H9 (cell line): ENCODE measurements at regions not wholly inside any gene's neighbourhood (a gene's known extent, or its start where the extent isn't known, plus 50 kb on each side); places are given as distances from the start of the nearest gene placed in this dataset.

Source experiments
- DNase-seq: peaks from one replicate; pipeline ENCODE4 v3.0.0-alpha.2; 2017
- H2AFZ ChIP-seq: one replicate; pipeline ENCODE4 v1.6.1; 2013; ENCODE audit warnings: mild to moderate bottlenecking, low read length, control low read depth, moderate library complexity
- H2AK5ac ChIP-seq: 2 replicates; pipeline ENCODE4 v1.6.1; 2013; ENCODE audit warnings: low read length, control low read depth, mixed read lengths; ENCODE audit not compliant: insufficient read length
- H2BK120ac ChIP-seq: one replicate; pipeline ENCODE4 v1.6.1; 2013; ENCODE audit warnings: low read depth, mild to moderate bottlenecking, low read length, control low read depth, inconsistent platforms; ENCODE audit not compliant: poor library complexity, severe bottlenecking
- H2BK12ac ChIP-seq: 2 replicates; pipeline ENCODE4 v1.6.1; 2013; ENCODE audit warnings: low read length, control low read depth, mixed read lengths, low read depth; ENCODE audit not compliant: insufficient read length
- H2BK15ac ChIP-seq: 2 replicates; pipeline ENCODE4 v1.6.1; 2013; ENCODE audit warnings: low read depth, low read length, control low read depth
- H2BK20ac ChIP-seq: one replicate; pipeline ENCODE4 v1.6.1; 2013; ENCODE audit warnings: low read depth, mild to moderate bottlenecking, low read length, control low read depth, inconsistent platforms; ENCODE audit not compliant: poor library complexity, severe bottlenecking
- H2BK5ac ChIP-seq: 2 replicates; pipeline ENCODE4 v1.6.1; 2013; ENCODE audit warnings: low read length, control low read depth, mixed read lengths; ENCODE audit not compliant: insufficient read length
- H3K14ac ChIP-seq: 2 replicates; pipeline ENCODE4 v1.6.1; 2013; ENCODE audit warnings: low read length, control low read depth; ENCODE audit not compliant: insufficient read depth
- H3K18ac ChIP-seq: 2 replicates; pipeline ENCODE4 v1.6.1; 2013; ENCODE audit warnings: low read depth, mild to moderate bottlenecking, mixed read lengths, low read length, control low read depth; ENCODE audit not compliant: insufficient read length
- H3K23ac ChIP-seq: 2 replicates; pipeline ENCODE4 v1.6.1; 2013; ENCODE audit warnings: low read length, control low read depth, mixed read lengths, low read depth; ENCODE audit not compliant: insufficient read length
- H3K23me2 ChIP-seq: 2 replicates; pipeline ENCODE4 v1.6.1; 2013; ENCODE audit warnings: low read depth, mild to moderate bottlenecking, mixed read lengths, low read length, control low read depth; ENCODE audit not compliant: insufficient read length, poor library complexity, severe bottlenecking
- H3K27ac ChIP-seq: 2 replicates; pipeline ENCODE4 v1.5.1; 2013; ENCODE audit warnings: low read length, control low read depth, mixed read lengths, low read depth; ENCODE audit not compliant: insufficient read length
- H3K27me3 ChIP-seq: 2 replicates; pipeline ENCODE4 v1.6.1; 2013; ENCODE audit warnings: low read length, control low read depth, inconsistent platforms; ENCODE audit not compliant: insufficient read depth
- H3K4ac ChIP-seq: 2 replicates; pipeline ENCODE4 v1.6.1; 2013; ENCODE audit warnings: low read depth, mild to moderate bottlenecking, control low read depth, inconsistent platforms, low read length, moderate library complexity
- H3K4me1 ChIP-seq: 2 replicates; pipeline ENCODE4 v1.6.1; 2013; ENCODE audit warnings: low read length, control low read depth, inconsistent platforms; ENCODE audit not compliant: insufficient read depth
- H3K4me2 ChIP-seq: 2 replicates; pipeline ENCODE4 v1.6.1; 2013; ENCODE audit warnings: low read length, control low read depth, mixed read lengths; ENCODE audit not compliant: insufficient read length, insufficient read depth
- H3K56ac ChIP-seq: 2 replicates; pipeline ENCODE4 v1.6.1; 2013; ENCODE audit warnings: low read depth, mild to moderate bottlenecking, mixed read lengths, low read length, control low read depth; ENCODE audit not compliant: insufficient read length
- H3K79me1 ChIP-seq: 2 replicates; pipeline ENCODE4 v1.6.1; 2013; ENCODE audit warnings: low read depth, mild to moderate bottlenecking, moderate library complexity, low read length, control low read depth, inconsistent platforms; ENCODE audit not compliant: insufficient read depth, poor library complexity, severe bottlenecking
- H3K79me2 ChIP-seq: 2 replicates; pipeline ENCODE4 v1.6.1; 2013; ENCODE audit warnings: low read length, control low read depth, inconsistent platforms; ENCODE audit not compliant: insufficient read depth
- H3K9ac ChIP-seq: 2 replicates; pipeline ENCODE4 v1.6.1; 2013; ENCODE audit warnings: low read length, control low read depth, mixed read lengths; ENCODE audit not compliant: insufficient read length; ENCODE audit errors: extremely low read depth
- H3K9me3 ChIP-seq: one replicate; pipeline ENCODE4 v1.6.1; 2013; ENCODE audit warnings: low read depth, low read length, inconsistent platforms; ENCODE audit not compliant: control insufficient read depth
- H3T11ph ChIP-seq: one replicate; pipeline ENCODE4 v1.6.1; 2013; ENCODE audit warnings: mild to moderate bottlenecking, low read length, control low read depth, inconsistent platforms
- H4K20me1 ChIP-seq: one replicate; pipeline ENCODE4 v1.6.1; 2013; ENCODE audit not compliant: control insufficient read depth, insufficient read length, insufficient read depth
- H4K5ac ChIP-seq: 2 replicates; pipeline ENCODE4 v1.6.1; 2013; ENCODE audit warnings: low read depth, mild to moderate bottlenecking, mixed read lengths, low read length, control low read depth; ENCODE audit not compliant: insufficient read length
- H4K8ac ChIP-seq: replicated peaks from 2 replicates; pipeline ENCODE4 v1.6.1; 2013; ENCODE audit warnings: low read length, control low read depth, mixed read lengths, low read depth; ENCODE audit not compliant: insufficient read length
- H4K91ac ChIP-seq: 2 replicates; pipeline ENCODE4 v1.6.1; 2013; ENCODE audit warnings: low read depth, mild to moderate bottlenecking, moderate library complexity, mixed read lengths, low read length, control low read depth; ENCODE audit not compliant: insufficient read length
- H3K27ac Mint-ChIP-seq, 3 experiments: 2 replicates in 2 of 3; 3 replicates in 1 of 3; pipeline ENCODE4 v1.8.0; 2020 to 2021; ENCODE audit warnings: mixed read lengths in 3 of 3, mild to moderate bottlenecking in 1 of 3, moderate library complexity in 1 of 3
- H3K27me3 Mint-ChIP-seq: 2 replicates; pipeline ENCODE4 v1.8.0; 2021; ENCODE audit warnings: low read depth, mild to moderate bottlenecking, moderate library complexity, mixed read lengths
- H3K36me3 Mint-ChIP-seq, 3 experiments: 2 replicates in 2 of 3; 3 replicates in 1 of 3; pipeline ENCODE4 v1.8.0; 2020 to 2021; ENCODE audit warnings: low read depth in 3 of 3, mixed read lengths in 3 of 3; ENCODE audit not compliant: insufficient read depth in 1 of 3
- H3K4me1 Mint-ChIP-seq, 2 experiments: 2 replicates each; pipeline ENCODE4 v1.8.0; 2020; ENCODE audit warnings: mixed read lengths in 2 of 2
- H3K4me3 Mint-ChIP-seq, 2 experiments: 2 replicates in 1 of 2; 3 replicates in 1 of 2; pipeline ENCODE4 v1.8.0; 2020 to 2021; ENCODE audit warnings: mild to moderate bottlenecking in 2 of 2, mixed read lengths in 2 of 2, moderate library complexity in 1 of 2
- H3K9me3 Mint-ChIP-seq, 2 experiments: 2 replicates in 1 of 2; 3 replicates in 1 of 2; pipeline ENCODE4 v1.8.0; 2020; ENCODE audit warnings: mild to moderate bottlenecking in 2 of 2, mixed read lengths in 2 of 2, moderate library complexity in 1 of 2
- WGBS: extraction: QIAGEN DNeasy Blood & Tissue Kit; methylation state at CpG from one replicate; pipeline ENCODE4 v1.1.7; 2013; ENCODE audit warnings: missing lambda C conversion rate, low lambda C conversion rate, mixed read lengths; ENCODE audit not compliant: insufficient read length; ENCODE audit errors: extremely low coverage; 5-methylcytosine and 5-hydroxymethylcytosine counted together
- TF ChIP-seq, protein P1 (sequence below): fragments of 200-600 bp; sonication (generic); conservative IDR thresholded peaks from 3 replicates; pipeline ENCODE4 v1.8.0; 2021; ENCODE audit warnings: antibody characterized with exemption, mild to moderate bottlenecking

DNA sequence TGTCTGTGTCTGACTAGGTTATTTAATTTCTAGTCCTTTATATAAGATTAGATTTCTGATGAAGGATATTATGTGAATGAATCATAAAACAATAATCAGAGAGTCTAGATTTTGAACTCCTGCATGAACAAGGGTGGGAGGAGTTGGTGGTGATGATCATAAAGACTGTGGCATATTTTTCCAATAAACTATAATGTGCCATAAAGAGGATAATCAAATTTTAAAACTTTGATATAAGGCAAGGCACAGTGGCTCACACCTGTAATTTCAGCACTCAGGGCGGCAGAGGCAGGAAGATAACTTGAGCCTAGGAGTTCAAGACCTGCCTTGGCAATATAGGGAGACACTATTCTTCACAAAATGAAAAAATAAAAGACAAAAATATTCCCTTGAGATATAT is 473.3 kb downstream of the GABRG1 start:
- no peaks in the 10 kb centered on the region for H3K79me1 ChIP-seq
- no peaks in the 10 kb centered on the region for H4K20me1 ChIP-seq
- Mint-ChIP-seq H3K9me3 (peaks cover 3 to 5% of the 10 kb centered on the region in 2 experiments; a peak in 2 of 5 replicates), H3K27me3 (no peaks in the 10 kb centered on the region), H3K36me3 (no peaks in the 10 kb centered on the region), H3K4me3 (no peak overlapping the region), H3K4me1 (no peaks in the 10 kb centered on the region), H3K27ac (no peak overlapping the region)
- no peak for DNase-seq
- TF ChIP-seq, protein P1, sequence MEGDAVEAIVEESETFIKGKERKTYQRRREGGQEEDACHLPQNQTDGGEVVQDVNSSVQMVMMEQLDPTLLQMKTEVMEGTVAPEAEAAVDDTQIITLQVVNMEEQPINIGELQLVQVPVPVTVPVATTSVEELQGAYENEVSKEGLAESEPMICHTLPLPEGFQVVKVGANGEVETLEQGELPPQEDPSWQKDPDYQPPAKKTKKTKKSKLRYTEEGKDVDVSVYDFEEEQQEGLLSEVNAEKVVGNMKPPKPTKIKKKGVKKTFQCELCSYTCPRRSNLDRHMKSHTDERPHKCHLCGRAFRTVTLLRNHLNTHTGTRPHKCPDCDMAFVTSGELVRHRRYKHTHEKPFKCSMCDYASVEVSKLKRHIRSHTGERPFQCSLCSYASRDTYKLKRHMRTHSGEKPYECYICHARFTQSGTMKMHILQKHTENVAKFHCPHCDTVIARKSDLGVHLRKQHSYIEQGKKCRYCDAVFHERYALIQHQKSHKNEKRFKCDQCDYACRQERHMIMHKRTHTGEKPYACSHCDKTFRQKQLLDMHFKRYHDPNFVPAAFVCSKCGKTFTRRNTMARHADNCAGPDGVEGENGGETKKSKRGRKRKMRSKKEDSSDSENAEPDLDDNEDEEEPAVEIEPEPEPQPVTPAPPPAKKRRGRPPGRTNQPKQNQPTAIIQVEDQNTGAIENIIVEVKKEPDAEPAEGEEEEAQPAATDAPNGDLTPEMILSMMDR = no peak
- no peak overlapping the region for H3K9ac ChIP-seq
- H2BK5ac ChIP-seq = no peak overlapping the region
- no peak overlapping the region for H3K14ac ChIP-seq
- no peak overlapping the region for H2BK20ac ChIP-seq
- no peak overlapping the region for H3T11ph ChIP-seq
- H3K4me2 ChIP-seq = no peak overlapping the region
- no peaks in the 10 kb centered on the region for H3K27me3 ChIP-seq
- no peak overlapping the region for H4K8ac ChIP-seq
- no peak overlapping the region for H2BK12ac ChIP-seq
- H2BK120ac ChIP-seq = no peak overlapping the region
- H4K5ac ChIP-seq = no peak overlapping the region
- H2AK5ac ChIP-seq = no peak overlapping the region
- no peak overlapping the region for H3K4ac ChIP-seq
- no peak overlapping the region for H3K18ac ChIP-seq
- no peak overlapping the region for H3K56ac ChIP-seq
- no peak overlapping the region for H4K91ac ChIP-seq
- no peak overlapping the region for H2AFZ ChIP-seq
- WGBS = no CpG with 5 or more reads among the region's 1 CpG
- no peak overlapping the region for H3K27ac ChIP-seq
- H2BK15ac ChIP-seq = no peak overlapping the region
- H3K23me2 ChIP-seq = no peaks in the 10 kb centered on the region
- H3K4me1 ChIP-seq = no peaks in the 10 kb centered on the region
- H3K23ac ChIP-seq = no peak overlapping the region
- H3K9me3 ChIP-seq = no peaks in the 10 kb centered on the region
- no peaks in the 10 kb centered on the region for H3K79me2 ChIP-seq
